Stimulated activated CD4-positive, alpha-beta T cell treated with anti-CD3 and anti-CD28 coated beads, TNF-alpha, amount 100 ng/mL, for 4 hours (primary cell): ENCODE measurements at regions not wholly inside any gene's neighbourhood (a gene's known extent, or its start where the extent isn't known, plus 50 kb on each side); places are given as distances from the start of the nearest gene placed in this dataset.
A peak's percentile ranks its signal among the peaks of the same experiment; 100 is the strongest.

Source experiments
- DNase-seq, 3 experiments: peaks; one replicate each; pipeline ENCODE4 v3.0.0-alpha.2; 2020; ENCODE audit warnings: low read depth in 3 of 3

GRCh38 chr1:36687312-36687711, 204.6 kb upstream of the CSF3R start:
- DNase-seq, result no peak

- no peak for DNase-seq
Measured at GRCh38 chr1:36675931-36676562, 193.3 kb upstream of the CSF3R start.

- no peak for DNase-seq
Measured at GRCh38 chr1:36675106-36675505, 192.4 kb upstream of the CSF3R start.

GRCh38 chr1:36673202-36673601, 190.5 kb upstream of the CSF3R start:
- no peak for DNase-seq

GRCh38 chr1:36669262-36669661, 186.5 kb upstream of the CSF3R start:
- no peak for DNase-seq

GRCh38 chr1:36667836-36668235, 185.1 kb upstream of the CSF3R start:
- no peak for DNase-seq

- no peak for DNase-seq
Measured at GRCh38 chr1:36667256-36667655, 184.5 kb upstream of the CSF3R start.

GRCh38 chr1:36665478-36666080, 182.9 kb upstream of the CSF3R start:
- DNase-seq, result no peak

- DNase-seq, result no peak
Measured at GRCh38 chr1:36664571-36665287, 182.0 kb upstream of the CSF3R start.

GRCh38 chr1:36663772-36664430, 181.2 kb upstream of the CSF3R start:
- DNase-seq, result no peak

- DNase-seq, result no peak
Measured at GRCh38 chr1:36658838-36659237, 176.1 kb upstream of the CSF3R start.

GRCh38 chr1:36657826-36658225, 175.1 kb upstream of the CSF3R start:
- no peak for DNase-seq

GRCh38 chr1:36656838-36657237, 174.1 kb upstream of the CSF3R start:
- DNase-seq, result no peak

GRCh38 chr1:36656271-36656670, 173.6 kb upstream of the CSF3R start:
- DNase-seq, result no peak

- DNase-seq, result no peak
Measured at GRCh38 chr1:36654586-36654985, 171.9 kb upstream of the CSF3R start.

GRCh38 chr1:36653850-36654249, 171.1 kb upstream of the CSF3R start:
- no peak for DNase-seq

GRCh38 chr1:36652586-36652985, 169.9 kb upstream of the CSF3R start:
- DNase-seq, result no peak

GRCh38 chr1:36652011-36652410, 169.3 kb upstream of the CSF3R start:
- DNase-seq, result no peak

- DNase-seq, result no peak
Measured at GRCh38 chr1:36651176-36651910, 168.6 kb upstream of the CSF3R start.

- peak; percentile 21 to 43 (median 29) for DNase-seq
Measured at GRCh38 chr1:36650200-36651065, 167.7 kb upstream of the CSF3R start.

GRCh38 chr1:36645867-36646266, 163.2 kb upstream of the CSF3R start:
- DNase-seq, result no peak
